GM23338 (cell line): ENCODE measurements at regions not wholly inside any gene's neighbourhood (a gene's known extent, or its start where the extent isn't known, plus 50 kb on each side); places are given as distances from the start of the nearest gene placed in this dataset.

Experiments used
- ATAC-seq: fragments of 200-7000 bp; cut with Tn5 transposase; 3 replicates; pipeline ENCODE4 v1.9.1; 2020
- DNase-seq: peaks from one replicate; pipeline ENCODE4 v3.0.0-alpha.2; 2015; ENCODE audit warnings: low spot score
- H2AFZ ChIP-seq: fragments of 200-600 bp; sonication (generic); 2 replicates; pipeline ENCODE4 v1.8.0; 2016; ENCODE audit warnings: antibody characterized with exemption, mild to moderate bottlenecking, moderate library complexity
- H3F3A ChIP-seq: fragments of 200-600 bp; sonication (generic); replicated peaks from 2 replicates; pipeline ENCODE4 v1.8.0; 2017; ENCODE audit warnings: antibody characterized with exemption, mixed run types, low read depth
- H3K27ac ChIP-seq: fragments of 200-600 bp; sonication (generic); 2 replicates; pipeline ENCODE4 v1.6.1; 2016; ENCODE audit warnings: low read depth
- H3K27me3 ChIP-seq: fragments of 200-600 bp; sonication (generic); 2 replicates; pipeline ENCODE4 v1.8.0; 2016; ENCODE audit warnings: mild to moderate bottlenecking, mixed run types, moderate library complexity; ENCODE audit not compliant: insufficient read depth
- H3K36me3 ChIP-seq: fragments of 200-600 bp; sonication (generic); 2 replicates; pipeline ENCODE4 v1.8.0; 2016; ENCODE audit warnings: mild to moderate bottlenecking; ENCODE audit not compliant: insufficient read depth
- H3K4me1 ChIP-seq: fragments of 200-600 bp; sonication (generic); 2 replicates; pipeline ENCODE4 v1.8.0; 2016; ENCODE audit warnings: mild to moderate bottlenecking, moderate library complexity; ENCODE audit not compliant: insufficient read depth
- H3K4me2 ChIP-seq: fragments of 200-600 bp; sonication (generic); 2 replicates; pipeline ENCODE4 v1.7.1; 2017; ENCODE audit warnings: mixed run types
- H3K4me3 ChIP-seq: fragments of 200-600 bp; sonication (generic); 2 replicates; pipeline ENCODE4 v1.6.1; 2016; ENCODE audit warnings: mixed run types
- H3K79me2 ChIP-seq: fragments of 200-600 bp; sonication (generic); replicated peaks from 2 replicates; pipeline ENCODE4 v1.8.0; 2017; ENCODE audit warnings: mild to moderate bottlenecking; ENCODE audit not compliant: insufficient read depth
- H3K9me2 ChIP-seq: fragments of 200-600 bp; sonication (generic); 2 replicates; pipeline ENCODE4 v1.8.0; 2017; ENCODE audit not compliant: insufficient read depth
- H4K20me1 ChIP-seq: fragments of 200-600 bp; sonication (generic); replicated peaks from 2 replicates; pipeline ENCODE4 v1.8.0; 2017; ENCODE audit warnings: mild to moderate bottlenecking; ENCODE audit not compliant: insufficient read depth
- H3K27ac Mint-ChIP-seq: 2 replicates; pipeline ENCODE4 v1.8.0; 2020; ENCODE audit warnings: inconsistent platforms, mild to moderate bottlenecking, moderate library complexity, mixed read lengths
- H3K27me3 Mint-ChIP-seq: 3 replicates; pipeline ENCODE4 v1.8.0; 2022; ENCODE audit warnings: low read depth, mild to moderate bottlenecking, moderate library complexity, mixed read lengths, inconsistent platforms; ENCODE audit not compliant: insufficient read depth, poor library complexity
- H3K36me3 Mint-ChIP-seq: 3 replicates; pipeline ENCODE4 v1.8.0; 2021; ENCODE audit warnings: low read depth, mild to moderate bottlenecking, inconsistent platforms, moderate library complexity, mixed read lengths
- H3K4me1 Mint-ChIP-seq: 3 replicates; pipeline ENCODE4 v1.8.0; 2020; ENCODE audit warnings: mild to moderate bottlenecking, inconsistent platforms, mixed read lengths
- H3K4me3 Mint-ChIP-seq: 3 replicates; pipeline ENCODE4 v1.8.0; 2021; ENCODE audit warnings: moderate library complexity, mild to moderate bottlenecking, inconsistent platforms, mixed read lengths
- H3K9me3 Mint-ChIP-seq: 3 replicates; pipeline ENCODE4 v1.8.0; 2020; ENCODE audit warnings: moderate library complexity, mild to moderate bottlenecking, inconsistent platforms, mixed read lengths
- CREB1 ChIP-seq: fragments of 250-450 bp; sonication (Bioruptor Pico); IDR thresholded peaks from 2 replicates; pipeline ENCODE4 v1.5.0; 2020; ENCODE audit warnings: low read depth, mild to moderate bottlenecking, moderate library complexity
- CTCF ChIP-seq, 2 experiments: fragments of 200-600 bp in 1 of 2; sonication (generic) in 1 of 2; conservative IDR thresholded peaks; 2 replicates each; pipeline versions ENCODE4 v1.5.1 to v1.6.1; 2016 to 2017; ENCODE audit warnings: antibody characterized with exemption in 2 of 2, low read depth in 2 of 2, mild to moderate bottlenecking in 2 of 2, moderate library complexity in 1 of 2
- EZH2 ChIP-seq: fragments of 200-600 bp; sonication (generic); IDR thresholded peaks from one replicate; pipeline ENCODE4 v1.8.0; 2017; ENCODE audit warnings: antibody characterized with exemption, mild to moderate bottlenecking, low read depth; ENCODE audit not compliant: unreplicated experiment
- JUNB ChIP-seq: IDR thresholded peaks from one replicate; pipeline ENCODE4 v1.6.1; 2016; ENCODE audit warnings: antibody characterized with exemption; ENCODE audit not compliant: unreplicated experiment
- NANOG ChIP-seq: IDR thresholded peaks from 2 replicates; pipeline ENCODE4 v1.6.1; 2016; ENCODE audit warnings: antibody characterized with exemption, borderline replicate concordance
- STAT1 ChIP-seq: IDR thresholded peaks from one replicate; pipeline ENCODE4 v1.6.1; 2016; ENCODE audit warnings: antibody characterized with exemption; ENCODE audit not compliant: unreplicated experiment
- ZNF331 ChIP-seq: fragments of 250-450 bp; sonication (Bioruptor Pico); IDR thresholded peaks from 2 replicates; pipeline ENCODE4 v1.5.0; 2020; ENCODE audit warnings: low read depth, mild to moderate bottlenecking, moderate library complexity
- TF ChIP-seq, protein P1 (sequence below): IDR thresholded peaks from one replicate; pipeline ENCODE4 v1.6.1; 2018; ENCODE audit warnings: antibody characterized with exemption; ENCODE audit not compliant: unreplicated experiment
- TF ChIP-seq, protein P2 (sequence below): fragments of 250-450 bp; sonication (Bioruptor Pico); IDR thresholded peaks from 2 replicates; pipeline ENCODE4 v1.5.0; 2020; ENCODE audit warnings: mild to moderate bottlenecking, moderate library complexity

DNA sequence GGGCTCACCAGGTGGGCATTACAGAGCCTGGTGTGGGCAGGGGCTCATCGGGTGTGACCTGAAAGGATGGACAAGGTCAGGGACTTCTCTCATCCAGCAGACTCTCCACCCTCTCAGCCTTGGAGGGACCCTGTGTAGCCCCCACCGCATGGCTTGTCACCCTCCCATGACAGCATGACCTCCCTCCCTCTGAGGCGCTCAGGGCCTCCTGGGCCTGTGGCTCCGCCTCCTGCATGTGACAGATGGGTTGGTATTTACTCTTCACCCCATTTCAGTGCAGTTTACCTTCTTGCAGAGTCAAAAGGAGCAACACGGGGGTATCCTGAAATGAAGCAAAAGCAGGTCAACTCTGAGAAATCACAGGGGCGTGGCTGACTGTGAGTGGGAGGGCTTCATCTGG, 298.6 kb upstream of the AJAP1 start (continued):
- TF ChIP-seq, protein P1, sequence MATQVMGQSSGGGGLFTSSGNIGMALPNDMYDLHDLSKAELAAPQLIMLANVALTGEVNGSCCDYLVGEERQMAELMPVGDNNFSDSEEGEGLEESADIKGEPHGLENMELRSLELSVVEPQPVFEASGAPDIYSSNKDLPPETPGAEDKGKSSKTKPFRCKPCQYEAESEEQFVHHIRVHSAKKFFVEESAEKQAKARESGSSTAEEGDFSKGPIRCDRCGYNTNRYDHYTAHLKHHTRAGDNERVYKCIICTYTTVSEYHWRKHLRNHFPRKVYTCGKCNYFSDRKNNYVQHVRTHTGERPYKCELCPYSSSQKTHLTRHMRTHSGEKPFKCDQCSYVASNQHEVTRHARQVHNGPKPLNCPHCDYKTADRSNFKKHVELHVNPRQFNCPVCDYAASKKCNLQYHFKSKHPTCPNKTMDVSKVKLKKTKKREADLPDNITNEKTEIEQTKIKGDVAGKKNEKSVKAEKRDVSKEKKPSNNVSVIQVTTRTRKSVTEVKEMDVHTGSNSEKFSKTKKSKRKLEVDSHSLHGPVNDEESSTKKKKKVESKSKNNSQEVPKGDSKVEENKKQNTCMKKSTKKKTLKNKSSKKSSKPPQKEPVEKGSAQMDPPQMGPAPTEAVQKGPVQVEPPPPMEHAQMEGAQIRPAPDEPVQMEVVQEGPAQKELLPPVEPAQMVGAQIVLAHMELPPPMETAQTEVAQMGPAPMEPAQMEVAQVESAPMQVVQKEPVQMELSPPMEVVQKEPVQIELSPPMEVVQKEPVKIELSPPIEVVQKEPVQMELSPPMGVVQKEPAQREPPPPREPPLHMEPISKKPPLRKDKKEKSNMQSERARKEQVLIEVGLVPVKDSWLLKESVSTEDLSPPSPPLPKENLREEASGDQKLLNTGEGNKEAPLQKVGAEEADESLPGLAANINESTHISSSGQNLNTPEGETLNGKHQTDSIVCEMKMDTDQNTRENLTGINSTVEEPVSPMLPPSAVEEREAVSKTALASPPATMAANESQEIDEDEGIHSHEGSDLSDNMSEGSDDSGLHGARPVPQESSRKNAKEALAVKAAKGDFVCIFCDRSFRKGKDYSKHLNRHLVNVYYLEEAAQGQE: no peak
- TF ChIP-seq STAT1 (no peak), CREB1 (CRISPR knock-in tag) (no peak), ZNF331 (CRISPR knock-in tag) (no peak), NANOG (no peak), EZH2 (no peak)

DNA sequence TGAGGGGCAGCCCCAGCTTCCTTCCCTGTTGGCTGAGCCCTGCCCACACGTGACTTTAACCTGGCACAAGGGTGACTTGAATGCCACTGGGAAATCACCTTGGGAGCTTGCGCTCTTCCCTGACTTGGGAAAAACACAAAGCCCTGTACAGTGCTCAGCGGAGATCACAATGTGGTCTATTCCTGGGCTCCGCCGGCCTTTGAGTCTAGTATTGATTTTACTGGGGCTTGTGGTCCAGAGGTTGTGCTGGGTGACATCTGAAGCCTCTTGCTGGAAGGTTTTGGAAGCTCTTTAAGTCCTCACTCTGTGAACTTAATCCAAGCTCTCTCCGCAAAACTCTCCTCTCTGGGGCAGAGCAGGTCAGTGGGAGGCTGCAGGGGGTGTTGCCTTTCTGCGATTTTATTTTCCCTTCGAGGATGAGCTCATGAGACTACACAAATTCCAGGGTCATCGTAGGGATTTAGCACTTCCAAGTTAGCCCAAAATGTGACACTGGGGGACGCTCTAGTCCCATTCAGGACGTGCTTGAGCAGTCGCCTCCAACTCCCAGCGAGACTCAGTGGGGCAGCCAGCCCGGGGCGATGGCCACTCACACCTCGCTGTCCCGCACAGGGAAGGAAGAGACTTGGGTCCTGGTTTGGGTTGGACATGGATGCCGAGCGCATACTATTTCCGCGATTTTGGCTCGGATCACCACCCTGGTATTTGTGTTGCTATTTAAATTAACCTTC, 291.9 kb upstream of the AJAP1 start:
- H3K9me3 Mint-ChIP-seq: peaks cover 91% of the 10 kb centered on the region
- H3K27ac Mint-ChIP-seq: no peak overlapping the region
- no peak overlapping the region for H3K4me3 Mint-ChIP-seq

More for the DNA sequence above, 291.9 kb upstream of the AJAP1 start:
- DNase-seq (no peak), ATAC-seq (no peak)
- no peaks in the 10 kb centered on the region; the same call in 1 of the 2 replicates for H3K36me3 ChIP-seq
- TF ChIP-seq CTCF (conservative IDR thresholded peaks at IDR 0.05; ENCODE audit: low read depth in 2 of 2) (no peak), NANOG (no peak), JUNB (no peak)
- TF ChIP-seq, protein P1: no peak
- TF ChIP-seq, protein P2, sequence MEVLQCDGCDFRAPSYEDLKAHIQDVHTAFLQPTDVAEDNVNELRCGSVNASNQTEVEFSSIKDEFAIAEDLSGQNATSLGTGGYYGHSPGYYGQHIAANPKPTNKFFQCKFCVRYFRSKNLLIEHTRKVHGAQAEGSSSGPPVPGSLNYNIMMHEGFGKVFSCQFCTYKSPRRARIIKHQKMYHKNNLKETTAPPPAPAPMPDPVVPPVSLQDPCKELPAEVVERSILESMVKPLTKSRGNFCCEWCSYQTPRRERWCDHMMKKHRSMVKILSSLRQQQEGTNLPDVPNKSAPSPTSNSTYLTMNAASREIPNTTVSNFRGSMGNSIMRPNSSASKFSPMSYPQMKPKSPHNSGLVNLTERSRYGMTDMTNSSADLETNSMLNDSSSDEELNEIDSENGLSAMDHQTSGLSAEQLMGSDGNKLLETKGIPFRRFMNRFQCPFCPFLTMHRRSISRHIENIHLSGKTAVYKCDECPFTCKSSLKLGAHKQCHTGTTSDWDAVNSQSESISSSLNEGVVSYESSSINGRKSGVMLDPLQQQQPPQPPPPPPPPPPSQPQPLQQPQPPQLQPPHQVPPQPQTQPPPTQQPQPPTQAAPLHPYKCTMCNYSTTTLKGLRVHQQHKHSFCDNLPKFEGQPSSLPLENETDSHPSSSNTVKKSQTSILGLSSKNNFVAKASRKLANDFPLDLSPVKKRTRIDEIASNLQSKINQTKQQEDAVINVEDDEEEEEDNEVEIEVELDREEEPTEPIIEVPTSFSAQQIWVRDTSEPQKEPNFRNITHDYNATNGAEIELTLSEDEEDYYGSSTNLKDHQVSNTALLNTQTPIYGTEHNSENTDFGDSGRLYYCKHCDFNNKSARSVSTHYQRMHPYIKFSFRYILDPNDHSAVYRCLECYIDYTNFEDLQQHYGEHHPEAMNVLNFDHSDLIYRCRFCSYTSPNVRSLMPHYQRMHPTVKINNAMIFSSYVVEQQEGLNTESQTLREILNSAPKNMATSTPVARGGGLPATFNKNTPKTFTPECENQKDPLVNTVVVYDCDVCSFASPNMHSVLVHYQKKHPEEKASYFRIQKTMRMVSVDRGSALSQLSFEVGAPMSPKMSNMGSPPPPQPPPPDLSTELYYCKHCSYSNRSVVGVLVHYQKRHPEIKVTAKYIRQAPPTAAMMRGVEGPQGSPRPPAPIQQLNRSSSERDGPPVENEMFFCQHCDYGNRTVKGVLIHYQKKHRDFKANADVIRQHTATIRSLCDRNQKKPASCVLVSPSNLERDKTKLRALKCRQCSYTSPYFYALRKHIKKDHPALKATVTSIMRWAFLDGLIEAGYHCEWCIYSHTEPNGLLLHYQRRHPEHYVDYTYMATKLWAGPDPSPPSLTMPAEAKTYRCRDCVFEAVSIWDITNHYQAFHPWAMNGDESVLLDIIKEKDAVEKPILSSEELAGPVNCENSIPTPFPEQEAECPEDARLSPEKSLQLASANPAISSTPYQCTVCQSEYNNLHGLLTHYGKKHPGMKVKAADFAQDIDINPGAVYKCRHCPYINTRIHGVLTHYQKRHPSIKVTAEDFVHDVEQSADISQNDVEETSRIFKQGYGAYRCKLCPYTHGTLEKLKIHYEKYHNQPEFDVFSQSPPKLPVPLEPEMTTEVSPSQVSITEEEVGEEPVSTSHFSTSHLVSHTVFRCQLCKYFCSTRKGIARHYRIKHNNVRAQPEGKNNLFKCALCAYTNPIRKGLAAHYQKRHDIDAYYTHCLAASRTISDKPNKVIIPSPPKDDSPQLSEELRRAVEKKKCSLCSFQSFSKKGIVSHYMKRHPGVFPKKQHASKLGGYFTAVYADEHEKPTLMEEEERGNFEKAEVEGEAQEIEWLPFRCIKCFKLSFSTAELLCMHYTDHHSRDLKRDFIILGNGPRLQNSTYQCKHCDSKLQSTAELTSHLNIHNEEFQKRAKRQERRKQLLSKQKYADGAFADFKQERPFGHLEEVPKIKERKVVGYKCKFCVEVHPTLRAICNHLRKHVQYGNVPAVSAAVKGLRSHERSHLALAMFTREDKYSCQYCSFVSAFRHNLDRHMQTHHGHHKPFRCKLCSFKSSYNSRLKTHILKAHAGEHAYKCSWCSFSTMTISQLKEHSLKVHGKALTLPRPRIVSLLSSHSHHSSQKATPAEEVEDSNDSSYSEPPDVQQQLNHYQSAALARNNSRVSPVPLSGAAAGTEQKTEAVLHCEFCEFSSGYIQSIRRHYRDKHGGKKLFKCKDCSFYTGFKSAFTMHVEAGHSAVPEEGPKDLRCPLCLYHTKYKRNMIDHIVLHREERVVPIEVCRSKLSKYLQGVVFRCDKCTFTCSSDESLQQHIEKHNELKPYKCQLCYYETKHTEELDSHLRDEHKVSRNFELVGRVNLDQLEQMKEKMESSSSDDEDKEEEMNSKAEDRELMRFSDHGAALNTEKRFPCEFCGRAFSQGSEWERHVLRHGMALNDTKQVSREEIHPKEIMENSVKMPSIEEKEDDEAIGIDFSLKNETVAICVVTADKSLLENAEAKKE (CRISPR knock-in tag): no peak
- no peak overlapping the region for H3K4me2 ChIP-seq
- no peaks in the 10 kb centered on the region for H3F3A ChIP-seq
- no peaks in the 10 kb centered on the region for H3K79me2 ChIP-seq
- H4K20me1 ChIP-seq: no peaks in the 10 kb centered on the region
- H3K27me3 Mint-ChIP-seq: peaks cover 2% of the 10 kb centered on the region
- no peak overlapping the region for H3K4me3 ChIP-seq
- H3K4me1 Mint-ChIP-seq: no peaks in the 10 kb centered on the region
- H3K4me1 ChIP-seq: no peaks in the 10 kb centered on the region
- H3K27me3 ChIP-seq: no peaks in the 10 kb centered on the region
- H3K9me2 ChIP-seq: no peaks in the 10 kb centered on the region
- peaks cover 48% of the 10 kb centered on the region for H3K36me3 Mint-ChIP-seq
- H2AFZ ChIP-seq: no peak overlapping the region
- no peak overlapping the region for H3K27ac ChIP-seq
